ENCODE measurements at regions not wholly inside any gene's neighbourhood (a gene's known extent, or its start where the extent isn't known, plus 50 kb on each side); places are given as distances from the start of the nearest gene placed in this dataset.

- TF ChIP-seq POLR2A (IDR thresholded peaks at IDR 0.05; ENCODE audit: low read length) = no peak
- no peak for TF ChIP-seq CTCF (IDR thresholded peaks at IDR 0.05)
- TF ChIP-seq BHLHE40 (IDR thresholded peaks at IDR 0.05; ENCODE audit: low read depth, low read length) = no peak
These were observed 70.5 kb upstream of the MYLIP start for GRCh38 chr6:16058201-16058928.

Data from A549 (cell line).